ENCODE measurements at regions not wholly inside any gene's neighbourhood (a gene's known extent, or its start where the extent isn't known, plus 50 kb on each side); places are given as distances from the start of the nearest gene placed in this dataset.

- no peak for TF ChIP-seq EZH2 (IDR thresholded peaks at IDR 0.05; ENCODE audit: insufficient read depth, poor library complexity, severe bottlenecking)
- no peak for TF ChIP-seq EZH2phosphoT487 (IDR thresholded peaks at IDR 0.05; ENCODE audit: insufficient read depth, low read depth)
Measured at GRCh38 chr1:186512698-186513457, 52.0 kb upstream of the PDC start.

All from GM23248 (cell line).